NCI-H2196 (cell line): ENCODE measurements at regions not wholly inside any gene's neighbourhood (a gene's known extent, or its start where the extent isn't known, plus 50 kb on each side); places are given as distances from the start of the nearest gene placed in this dataset.

Source experiments
- DNase-seq: peaks from one replicate; lab custom pipeline; 2025; ENCODE audit not compliant: unreplicated experiment; lab: John Stamatoyannopoulos, UW

DNA sequence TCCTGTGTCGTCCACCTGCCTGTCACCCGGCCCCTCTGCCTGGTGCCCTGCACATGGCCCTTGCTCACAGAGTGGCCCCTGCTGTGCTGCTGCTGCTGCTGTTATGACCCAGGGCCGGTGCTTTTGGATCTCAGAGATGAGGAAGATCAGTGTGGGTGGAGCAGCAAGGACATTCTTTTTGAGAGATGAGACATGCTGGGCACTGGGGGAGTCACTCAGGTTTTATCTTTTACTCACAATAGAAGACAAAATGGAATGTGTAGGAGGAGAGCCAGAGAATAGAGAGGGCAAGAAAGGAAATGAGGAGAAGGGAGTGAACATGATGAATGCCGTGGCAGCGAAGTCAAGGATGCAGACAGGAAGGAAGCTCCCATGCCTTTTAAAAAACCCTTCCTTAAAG is 611.5 kb upstream of the DPP6 start:
- DNase-seq = no peak

- no peak for DNase-seq
These were observed 609.0 kb upstream of the DPP6 start for GRCh38 chr7:153443032-153443701.

- DNase-seq = no peak
These were observed 607.6 kb upstream of the DPP6 start for GRCh38 chr7:153444641-153445040.

DNA sequence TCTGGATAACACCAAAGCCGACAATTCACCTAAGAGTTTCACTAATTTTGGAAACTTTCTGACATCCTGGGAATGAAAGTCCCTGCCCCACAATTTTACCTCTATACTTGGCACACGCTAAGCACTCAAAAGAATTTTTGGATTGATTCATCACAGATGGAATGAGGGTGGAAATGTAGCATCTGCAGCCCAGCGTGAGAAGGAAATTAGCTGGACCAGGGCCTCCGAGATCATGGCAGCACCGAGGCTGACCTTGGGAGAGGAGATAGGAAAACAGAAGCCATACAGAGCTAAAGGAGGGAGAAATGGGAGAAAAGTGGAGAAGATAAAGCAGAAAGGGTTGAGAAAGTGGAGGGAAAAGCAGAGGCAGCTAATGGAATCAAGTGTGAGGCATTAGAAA is 606.6 kb upstream of the DPP6 start:
- DNase-seq = no peak

DNA sequence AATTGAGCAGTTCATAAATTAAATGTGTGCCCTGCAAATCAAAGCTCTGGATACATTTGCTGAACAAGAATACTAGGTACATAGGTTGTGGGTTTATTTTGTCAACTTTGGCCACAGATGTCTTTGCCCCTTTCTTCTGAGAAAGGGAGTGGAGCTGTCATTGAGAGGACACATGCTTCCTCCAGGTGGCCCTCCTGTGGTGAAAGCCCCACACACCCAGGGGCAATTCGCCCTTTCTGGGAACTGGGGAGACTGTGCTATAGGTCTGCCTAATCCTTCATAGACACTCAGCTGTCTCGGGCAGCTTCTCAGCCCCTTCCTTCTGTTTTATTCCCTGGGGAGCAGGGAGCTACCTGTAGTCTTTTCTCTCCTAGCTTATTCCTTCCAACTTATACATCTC is 605.7 kb upstream of the DPP6 start:
- no peak for DNase-seq

GRCh38 chr7:153447011-153447410 is 605.2 kb upstream of the DPP6 start:
- no peak for DNase-seq

DNA sequence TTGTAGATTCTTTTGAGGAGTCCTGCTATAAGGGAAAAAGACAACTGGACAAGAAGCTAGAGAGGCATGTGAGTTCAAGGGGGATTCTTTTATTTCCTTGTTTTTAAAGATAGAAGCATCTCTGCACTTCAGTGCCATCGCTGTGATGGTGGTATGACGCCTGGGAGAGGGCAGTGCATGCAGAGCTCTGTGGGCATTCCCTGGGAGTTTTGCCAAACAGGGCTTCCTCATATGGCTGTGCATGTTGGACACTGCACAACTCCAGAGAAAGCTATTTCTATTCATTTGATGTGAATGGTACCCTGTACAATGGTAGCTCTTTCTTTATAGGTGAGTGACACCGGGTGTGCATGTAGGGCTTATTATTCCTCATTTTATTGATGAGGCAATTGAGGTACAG is 599.5 kb upstream of the DPP6 start:
- DNase-seq = no peak

- no peak for DNase-seq
These were observed 597.9 kb upstream of the DPP6 start for GRCh38 chr7:153454306-153454705.

DNA sequence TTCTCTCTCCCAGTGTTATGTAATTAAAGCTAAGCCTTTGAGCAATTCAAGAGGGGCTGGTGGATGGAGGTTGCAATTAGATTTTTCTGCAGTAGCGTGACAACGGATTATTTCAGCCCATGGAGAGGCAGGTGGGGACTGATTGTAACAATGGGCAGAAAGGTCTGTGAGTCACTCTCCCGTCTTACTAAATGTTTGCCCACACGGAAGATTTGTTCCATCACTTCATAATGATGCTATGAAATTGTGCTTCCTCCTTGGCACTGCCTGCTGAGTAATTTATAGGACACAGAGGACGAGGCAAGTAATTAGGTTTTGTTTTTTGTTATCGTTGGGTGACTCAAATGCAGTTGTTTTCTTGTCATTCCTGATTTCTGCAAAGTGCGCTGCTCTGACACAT is 594.5 kb upstream of the DPP6 start:
- DNase-seq = no peak

DNA sequence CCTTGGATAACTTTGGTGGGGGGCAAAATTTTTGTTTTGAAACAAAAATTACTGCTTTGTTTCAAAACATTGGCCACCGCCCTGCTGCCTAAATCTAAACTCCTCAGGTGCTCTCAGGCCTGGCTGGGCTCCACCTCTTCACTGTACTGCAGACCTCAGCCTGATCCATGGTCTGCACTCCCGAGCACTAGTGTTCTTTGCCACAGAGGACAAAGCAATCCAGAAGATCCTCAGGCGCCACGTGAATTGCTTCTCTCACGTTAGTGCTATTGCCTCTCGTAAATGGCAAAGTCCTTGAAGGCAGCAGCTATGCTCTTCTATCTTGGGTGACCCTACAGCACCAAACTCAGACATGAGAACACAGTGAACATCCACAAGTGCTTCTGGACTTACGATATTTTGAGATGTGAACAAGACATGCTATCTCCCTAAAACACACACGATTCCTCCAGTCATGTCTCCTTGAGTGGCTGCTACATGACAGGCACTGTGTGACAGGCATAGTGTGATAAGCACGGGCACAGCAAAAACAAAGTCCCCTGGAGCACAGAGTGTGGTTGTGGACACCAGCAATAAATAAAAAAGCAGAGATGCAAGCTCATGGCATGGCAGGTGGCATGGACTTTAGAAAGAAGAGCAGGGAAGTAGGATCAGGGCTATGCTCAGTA is 582.1 kb upstream of the DPP6 start:
- DNase-seq = no peak

DNA sequence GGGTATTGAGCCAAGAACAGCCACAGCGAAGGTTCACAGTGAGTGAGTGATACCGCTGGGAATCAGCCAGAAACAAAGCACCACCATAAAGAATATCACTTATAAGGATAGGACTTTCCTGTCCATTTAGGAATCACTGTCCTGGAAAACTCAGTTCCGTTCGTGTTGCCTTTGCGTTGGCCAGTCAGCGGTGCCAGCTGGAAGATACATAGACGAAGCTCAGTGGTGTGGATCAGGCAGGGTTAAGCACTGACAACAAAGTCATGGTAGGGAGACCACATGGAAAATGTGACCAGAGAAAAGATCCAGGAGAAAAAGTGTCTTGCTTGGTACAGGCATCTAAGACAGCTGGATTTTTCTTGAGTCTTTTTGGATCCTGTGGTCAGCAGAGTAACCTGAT is 579.7 kb upstream of the DPP6 start:
- no peak for DNase-seq

GRCh38 chr7:153473185-153473584 is 579.0 kb upstream of the DPP6 start:
- DNase-seq = no peak

- DNase-seq = no peak
These were observed 577.0 kb upstream of the DPP6 start for GRCh38 chr7:153475239-153475638.

DNA sequence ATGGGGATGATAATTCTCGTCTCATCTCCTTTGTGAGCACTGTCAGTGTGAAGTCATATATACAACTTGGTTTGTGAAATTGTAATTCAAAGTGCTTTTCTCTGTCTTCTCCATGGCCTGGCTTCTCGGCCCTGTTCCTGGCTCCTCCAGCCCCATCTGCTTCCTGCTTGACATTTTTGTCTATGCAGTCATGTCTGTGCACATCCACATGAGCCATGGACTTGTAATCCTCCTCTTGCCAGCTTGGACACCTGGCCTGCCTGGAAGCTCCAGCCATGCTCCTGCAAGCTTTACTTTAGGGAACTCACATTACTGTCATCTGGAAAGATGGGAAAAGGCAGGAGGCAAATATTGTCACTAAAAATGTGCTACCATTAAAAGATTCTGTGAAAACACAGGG is 576.0 kb upstream of the DPP6 start:
- DNase-seq = no peak

DNA sequence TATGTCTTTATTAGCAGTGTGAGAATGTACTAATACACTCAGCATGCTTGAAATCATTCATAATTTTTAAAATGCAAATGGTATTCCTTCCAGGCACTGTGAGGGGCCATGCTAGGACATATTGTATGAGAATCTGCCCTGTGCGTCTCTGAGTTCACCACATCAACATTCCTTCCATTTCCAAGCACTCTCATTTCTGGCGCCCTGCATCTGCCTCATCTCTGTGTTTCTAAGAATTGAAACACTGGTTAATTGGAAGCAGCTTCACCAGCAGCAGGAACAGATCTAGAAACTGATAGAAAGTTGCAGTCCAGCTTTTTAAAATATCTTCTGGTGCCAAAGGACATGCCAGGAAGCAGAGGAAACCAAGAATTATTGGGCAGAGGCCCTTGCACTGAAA is 555.9 kb upstream of the DPP6 start:
- DNase-seq = no peak

DNA sequence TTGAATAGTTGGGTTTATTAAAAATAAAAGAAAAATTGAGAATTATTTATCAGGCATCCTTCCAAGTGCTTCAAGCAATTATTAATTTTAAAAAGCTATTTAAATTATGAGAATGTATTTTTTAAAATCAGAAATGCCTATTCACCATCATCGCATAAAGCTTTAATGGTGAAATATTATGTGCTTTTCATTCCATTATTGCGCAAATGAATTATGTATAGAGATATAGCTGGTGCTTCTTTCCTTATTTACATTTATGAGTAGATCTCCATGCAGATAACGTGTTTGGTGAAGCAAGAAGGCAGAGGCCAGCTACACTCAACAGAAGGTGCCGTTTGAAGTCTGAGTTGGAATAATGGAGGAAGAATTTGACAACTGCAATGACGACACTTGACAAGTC is 549.1 kb upstream of the DPP6 start:
- DNase-seq = no peak

DNA sequence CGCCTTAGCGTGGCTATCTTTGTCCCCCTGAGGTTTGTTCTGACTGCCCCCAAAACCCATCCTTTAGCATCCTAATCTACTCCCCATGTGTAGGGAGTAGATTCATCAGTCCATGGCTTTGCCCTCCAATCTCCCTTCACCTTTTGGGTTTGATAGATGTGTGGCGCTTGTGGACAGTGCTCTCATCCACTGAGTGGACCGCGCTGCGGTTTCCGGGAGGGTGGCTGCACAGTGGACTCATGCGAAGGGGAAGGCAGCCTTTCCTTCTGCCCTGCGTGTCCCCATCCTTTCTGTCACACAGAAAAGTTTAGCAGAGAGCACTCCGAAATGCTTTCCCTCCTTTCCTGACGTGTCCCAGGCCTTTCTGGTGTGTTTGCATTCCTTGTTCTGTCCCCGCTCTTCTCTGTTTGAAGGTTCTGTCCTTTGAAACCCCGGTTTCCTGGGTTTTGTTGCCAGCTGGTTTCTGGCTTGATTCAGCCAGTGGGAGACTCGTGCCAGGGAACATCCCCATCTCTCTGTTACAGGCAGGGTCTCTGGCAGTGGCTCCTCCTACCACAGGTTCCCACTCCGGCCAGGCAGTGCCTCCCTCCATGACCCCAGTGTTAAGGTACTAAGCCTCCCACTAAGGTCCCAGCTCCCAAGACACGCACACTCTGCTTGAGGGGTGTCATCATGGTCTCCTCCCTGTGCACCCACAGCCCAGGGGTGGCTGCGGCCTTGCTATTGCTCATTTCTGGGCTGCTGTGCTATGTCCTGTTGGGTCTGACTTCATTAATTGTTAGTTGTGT is 547.7 kb upstream of the DPP6 start:
- no peak for DNase-seq

DNA sequence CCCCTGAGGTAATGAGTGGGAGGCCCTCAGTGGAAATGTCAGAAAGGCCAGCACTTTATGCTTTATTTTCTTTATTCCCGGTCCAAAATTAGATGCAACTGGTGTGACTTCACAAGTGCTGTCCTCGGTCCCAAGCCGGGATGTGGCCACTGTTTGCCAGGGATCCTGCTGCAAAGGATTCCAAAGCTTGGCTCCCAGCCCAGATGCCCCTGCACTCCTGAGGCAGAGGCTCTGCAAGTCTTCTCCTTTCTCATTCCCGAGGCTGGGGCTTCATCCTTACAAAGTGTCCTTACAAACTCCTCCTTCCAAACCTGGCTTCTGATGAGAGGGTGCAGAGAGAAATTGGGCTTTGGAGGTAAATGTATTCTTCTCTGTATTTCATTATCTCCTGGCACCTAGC is 544.3 kb upstream of the DPP6 start:
- DNase-seq = no peak

GRCh38 chr7:153509768-153510167 is 542.4 kb upstream of the DPP6 start:
- no peak for DNase-seq

GRCh38 chr7:153510674-153511073 is 541.5 kb upstream of the DPP6 start:
- no peak for DNase-seq

DNA sequence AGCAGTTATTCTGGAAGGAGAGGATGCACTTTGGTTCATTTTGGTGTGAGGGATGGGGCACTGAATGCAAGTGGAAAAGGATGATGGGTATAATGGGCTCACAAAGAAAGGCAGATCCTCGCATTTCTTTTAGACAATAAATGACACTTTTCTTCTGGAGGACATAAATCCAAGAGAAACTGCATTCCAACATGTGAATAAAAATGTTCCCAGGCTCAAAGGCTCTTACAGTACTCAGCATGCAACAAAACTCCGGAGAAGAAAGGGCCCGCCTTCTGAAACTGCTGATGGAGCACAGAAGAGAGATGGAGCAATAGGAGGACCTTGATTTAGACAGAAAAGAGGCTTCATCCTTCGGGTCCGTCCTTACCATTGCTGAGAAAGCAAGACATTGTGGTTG is 538.2 kb upstream of the DPP6 start:
- DNase-seq = no peak

DNA sequence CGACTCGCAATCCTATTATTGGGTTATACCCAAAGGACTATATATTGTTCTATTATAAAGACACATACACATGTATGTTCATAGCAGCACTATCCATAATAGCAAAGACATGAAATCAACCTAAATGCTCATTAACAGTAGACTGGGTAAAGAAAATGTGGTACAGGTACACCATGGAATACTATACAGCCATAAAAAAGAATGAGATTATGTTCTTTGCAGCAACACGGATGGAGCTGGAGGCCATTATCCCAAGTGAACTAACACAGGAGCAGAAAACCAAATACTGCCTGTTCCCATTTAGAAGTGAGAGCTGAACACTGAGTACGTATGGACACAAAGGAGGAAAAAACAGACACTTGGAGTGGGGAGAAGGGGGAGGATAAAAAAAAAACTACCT is 536.8 kb upstream of the DPP6 start:
- no peak for DNase-seq
